ENCODE measurements at regions not wholly inside any gene's neighbourhood (a gene's known extent, or its start where the extent isn't known, plus 50 kb on each side); places are given as distances from the start of the nearest gene placed in this dataset.

DNA sequence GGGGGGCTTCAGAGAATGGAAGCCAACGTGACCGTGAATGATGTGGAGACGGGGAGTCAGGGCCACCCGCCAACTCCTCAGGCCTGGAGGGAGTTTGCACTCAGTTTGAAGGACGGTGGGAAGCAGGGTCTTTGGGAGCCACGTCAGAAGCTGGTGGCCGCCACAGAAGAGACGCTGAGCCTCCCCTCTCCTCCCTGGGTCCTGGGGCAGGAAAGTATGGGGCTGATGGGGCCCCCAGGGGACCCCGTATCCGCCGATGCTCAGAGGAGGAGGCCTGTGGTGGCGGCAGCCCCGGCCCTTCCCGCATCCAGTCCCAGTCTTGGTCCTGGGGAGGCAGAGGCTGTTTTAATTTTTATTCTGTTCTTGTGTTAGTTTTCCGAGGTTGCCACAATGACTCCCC lies 188.6 kb upstream of the C1orf174 start:
- DNase-seq = no peak

DNA sequence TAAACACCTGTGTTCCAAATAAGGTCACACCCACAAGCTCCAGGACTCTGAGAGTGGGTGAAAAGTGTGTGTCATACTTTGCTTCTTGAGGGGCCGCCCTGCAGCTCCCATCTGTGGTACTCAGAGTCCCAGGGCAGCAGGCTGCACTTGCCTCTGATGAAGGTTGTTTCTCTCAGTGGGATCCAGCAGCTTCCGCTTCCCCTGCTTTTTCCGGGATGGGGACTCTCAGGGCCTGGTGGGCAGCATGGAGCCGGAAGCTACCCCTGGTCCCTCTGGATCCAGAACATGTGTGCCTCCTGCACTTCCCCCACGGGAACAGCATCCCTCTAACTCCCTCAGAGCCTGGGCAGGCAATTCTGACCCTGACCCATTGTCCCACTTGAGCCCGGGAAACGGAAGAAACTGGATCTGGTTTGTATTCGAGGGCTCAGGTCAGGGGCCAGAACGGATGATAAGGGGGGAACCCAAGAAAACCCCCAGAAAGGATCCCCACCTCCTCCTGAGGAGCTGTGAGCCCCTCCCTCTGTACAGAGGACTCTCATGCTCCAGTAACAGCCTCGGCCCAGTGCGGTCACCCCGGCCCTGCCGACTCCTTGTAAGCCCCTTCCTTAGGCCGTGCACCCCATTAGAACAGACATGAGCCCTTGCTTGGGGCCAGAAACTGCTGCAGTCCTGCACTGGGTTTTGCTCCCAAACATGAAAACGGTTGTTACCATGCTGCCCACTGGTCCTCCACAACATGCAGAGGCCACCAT lies 189.5 kb upstream of the C1orf174 start:
- DNase-seq = no peak

DNA sequence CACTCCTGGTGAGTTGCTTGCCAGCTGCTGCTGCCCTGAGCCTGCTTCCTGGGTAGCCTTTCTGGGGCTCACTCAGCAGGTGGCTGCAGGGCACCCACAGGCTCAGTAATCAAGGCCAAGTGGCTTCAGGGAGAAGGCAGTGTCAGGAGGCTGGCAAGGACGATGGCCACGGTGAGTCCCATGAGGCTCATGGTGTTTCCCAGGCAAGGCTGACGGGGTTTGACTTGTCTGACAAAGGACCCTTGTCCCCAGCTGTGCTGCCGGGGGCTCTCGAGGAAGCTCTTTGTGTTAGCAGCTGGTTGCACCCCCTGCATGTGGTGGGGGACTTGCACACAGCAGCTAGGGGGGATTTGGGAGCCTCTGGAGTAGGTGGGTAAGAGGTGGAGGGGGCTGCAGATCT lies 190.5 kb upstream of the C1orf174 start:
- no peak for DNase-seq

DNA sequence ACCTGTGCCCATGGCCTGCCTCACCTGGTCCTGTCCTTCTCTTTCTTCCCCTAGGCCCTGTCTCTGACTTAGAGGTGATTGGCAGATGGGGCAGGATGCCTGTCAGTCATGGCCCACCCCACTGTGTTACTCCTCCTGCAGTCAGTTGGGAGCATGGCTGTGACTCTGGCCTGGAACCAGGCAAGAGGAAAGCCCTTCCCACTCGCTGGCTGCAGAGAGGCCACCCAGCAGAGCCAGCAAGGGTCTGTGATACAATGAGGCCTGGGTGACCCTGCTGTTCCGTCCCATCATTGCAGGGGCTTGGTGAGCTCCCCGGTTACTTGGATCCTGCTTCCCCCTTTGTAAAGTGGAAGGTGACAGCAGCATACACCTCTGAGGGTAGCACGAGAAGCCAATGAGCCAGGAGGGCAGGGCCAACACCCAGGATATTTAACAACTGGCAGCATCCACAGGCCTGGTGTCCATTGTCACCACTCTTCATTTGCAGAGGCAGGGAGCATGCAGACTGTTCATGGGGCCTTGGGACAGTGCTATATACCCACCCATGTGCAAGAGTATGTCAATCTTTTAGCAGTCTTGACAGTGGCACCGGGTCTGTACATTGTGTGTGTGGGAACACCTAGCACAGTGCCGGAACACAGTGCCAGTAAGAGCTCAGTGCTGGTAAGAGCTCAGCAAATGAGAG lies 191.0 kb upstream of the C1orf174 start:
- no peak for DNase-seq

DNA sequence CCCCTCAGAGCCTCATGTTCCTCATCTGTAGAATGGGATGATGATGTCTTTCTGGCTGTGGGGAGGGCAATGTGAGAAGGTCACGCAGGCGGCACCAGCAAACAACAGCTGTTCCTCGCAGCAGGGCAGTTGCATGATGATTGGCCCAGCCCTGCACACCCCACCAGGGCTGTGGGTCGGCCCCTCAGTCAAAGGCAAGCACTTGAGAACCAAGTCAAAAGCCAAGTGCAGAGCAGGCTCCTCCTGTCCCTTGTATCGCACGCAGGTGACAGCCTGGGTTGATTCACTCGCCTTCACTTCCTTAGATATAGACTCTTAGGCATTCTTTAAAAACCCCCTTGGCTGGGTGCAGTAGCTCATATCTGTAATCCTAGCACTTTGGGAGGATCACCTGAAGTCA lies 191.9 kb upstream of the C1orf174 start:
- no peak for DNase-seq

DNA sequence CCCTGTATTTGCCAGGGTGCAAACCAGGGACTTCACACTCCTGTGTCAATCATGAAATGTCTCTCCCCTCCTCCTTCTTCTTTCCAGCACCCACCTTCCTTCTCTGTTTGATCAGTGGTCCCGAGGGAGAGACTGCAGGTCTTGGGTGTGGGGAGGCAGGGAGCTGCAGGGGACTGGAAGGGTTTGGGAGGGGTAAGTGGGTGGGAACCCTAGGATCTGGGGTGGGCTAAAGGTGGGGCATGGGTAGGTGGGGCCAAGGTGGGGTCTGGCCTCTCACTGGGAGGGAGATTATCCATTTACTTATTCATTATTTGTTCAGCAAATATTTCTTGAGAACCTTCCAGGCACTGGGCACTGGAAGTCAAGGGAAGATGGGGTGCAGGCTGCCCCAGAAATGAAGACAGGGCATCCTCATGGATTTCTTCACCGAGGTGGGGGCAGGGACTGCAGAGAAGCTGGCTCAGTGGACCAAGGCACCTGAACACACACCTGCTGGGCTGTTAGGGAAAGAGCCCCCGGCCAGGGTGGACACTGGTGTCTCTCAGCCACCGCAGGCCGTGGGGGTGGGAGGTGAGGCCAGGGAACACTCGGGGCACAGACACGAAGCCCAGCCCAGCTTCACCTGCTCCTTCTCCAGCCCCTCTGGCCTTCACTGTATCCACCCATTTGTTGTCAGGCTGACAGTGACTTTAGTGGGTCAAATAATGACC lies 193.9 kb upstream of the C1orf174 start:
- DNase-seq = no peak

DNA sequence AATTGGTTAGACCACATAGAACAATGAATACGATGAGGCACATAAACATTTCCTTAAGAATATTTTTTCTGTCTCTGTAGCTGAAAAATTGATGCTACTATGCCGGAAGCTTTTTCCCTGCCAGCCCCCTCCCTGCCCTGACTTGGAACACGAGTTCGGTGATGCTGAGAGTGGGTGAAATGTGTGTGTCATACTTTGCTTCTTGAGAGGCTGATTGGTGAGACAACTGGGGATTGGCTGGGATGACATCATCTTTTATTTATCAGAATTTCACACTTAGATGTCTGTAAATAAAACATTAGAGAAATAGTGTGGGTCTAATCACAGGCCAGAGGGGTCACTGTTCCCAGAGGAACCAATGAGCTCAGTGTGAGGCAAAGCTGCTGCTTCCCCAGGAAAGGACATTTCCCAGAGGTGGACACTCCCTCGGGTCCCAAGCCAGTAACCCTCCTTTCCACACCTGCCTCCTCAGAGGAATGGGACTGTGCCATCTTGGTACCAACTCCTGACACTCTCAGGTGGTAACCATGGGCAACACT lies 195.4 kb upstream of the C1orf174 start:
- no peak for DNase-seq

DNA sequence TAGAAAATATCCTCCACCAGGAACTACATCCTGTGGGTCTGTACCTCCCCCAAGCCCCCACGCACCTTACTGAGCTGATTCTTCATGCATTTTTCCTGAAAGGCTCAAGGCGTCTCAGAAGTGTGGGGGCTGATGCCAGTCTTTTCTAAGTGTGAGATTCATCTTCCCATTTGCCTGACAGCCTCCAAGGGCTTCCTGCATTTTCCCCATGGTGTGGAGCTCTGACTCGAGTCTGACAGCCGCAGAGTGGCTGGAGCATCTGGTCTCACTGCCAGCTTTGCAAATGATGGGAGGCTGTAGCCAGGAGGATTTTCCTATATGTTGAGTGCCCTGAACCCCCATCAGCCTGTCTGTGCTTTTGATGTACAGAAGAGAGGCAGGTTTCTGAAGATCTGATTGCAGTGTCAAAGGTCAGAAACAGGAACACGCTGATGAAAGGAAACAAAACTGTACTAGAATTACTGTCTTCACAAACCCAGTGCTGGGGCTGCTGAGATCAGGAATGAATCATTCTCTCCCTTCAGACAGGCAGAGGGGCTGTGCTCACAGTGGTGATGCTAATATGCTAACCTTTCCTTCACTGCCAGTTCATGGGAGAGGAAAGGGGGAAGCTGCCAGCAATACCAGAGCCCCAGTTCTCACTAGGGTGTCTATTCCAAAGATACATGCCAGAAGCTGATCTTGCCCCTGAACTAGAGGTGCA lies 201.5 kb upstream of the C1orf174 start:
- no peak for DNase-seq

DNA sequence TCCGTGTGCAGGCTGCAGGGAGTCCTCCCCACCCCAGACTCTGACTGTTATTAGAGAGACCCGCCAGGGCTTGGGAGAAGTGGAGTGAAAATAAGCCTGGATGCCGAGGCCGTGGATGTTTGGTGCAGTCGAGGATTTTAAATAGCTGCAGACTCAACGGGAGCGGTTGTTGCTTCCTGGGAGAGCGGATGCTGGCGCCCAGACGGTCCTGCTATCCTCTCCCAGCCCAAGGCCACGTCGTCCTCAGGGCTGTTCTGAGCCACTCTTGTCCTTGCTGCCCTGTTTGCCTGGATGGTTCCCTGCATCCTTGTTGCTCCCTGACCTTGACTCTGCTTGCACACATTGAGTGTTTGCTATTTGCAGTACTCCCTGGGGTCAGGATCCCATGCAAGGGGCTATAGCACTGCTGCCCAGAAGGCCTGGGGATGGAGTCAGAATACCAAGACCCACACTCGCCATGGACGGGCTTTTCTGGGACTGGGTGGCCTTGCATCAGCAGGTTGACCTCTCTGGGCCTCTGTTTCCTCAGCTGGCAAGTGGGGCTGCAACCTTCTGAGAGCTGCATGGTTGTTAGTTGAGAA lies 205.3 kb upstream of the C1orf174 start:
- DNase-seq = no peak

DNA sequence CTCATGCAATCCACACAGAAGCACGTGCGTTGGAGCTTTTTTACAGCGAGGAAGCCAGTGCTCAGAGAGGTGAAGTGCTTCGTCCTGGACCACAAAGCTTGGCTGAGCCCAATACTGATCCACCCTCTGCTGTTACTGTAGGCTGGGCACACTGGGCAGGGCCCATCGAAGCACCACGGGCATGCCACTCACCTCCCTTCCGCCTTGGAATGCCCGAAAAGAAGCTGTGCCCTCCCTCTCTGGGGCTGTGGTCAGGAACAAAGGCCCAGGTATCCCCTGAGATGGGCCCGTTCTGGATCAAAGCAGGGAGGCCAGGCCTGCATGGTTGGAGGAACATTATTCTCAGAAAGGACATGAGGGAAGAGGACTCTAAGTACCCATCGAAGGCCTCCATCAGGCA lies 206.7 kb upstream of the C1orf174 start:
- DNase-seq = no peak

DNA sequence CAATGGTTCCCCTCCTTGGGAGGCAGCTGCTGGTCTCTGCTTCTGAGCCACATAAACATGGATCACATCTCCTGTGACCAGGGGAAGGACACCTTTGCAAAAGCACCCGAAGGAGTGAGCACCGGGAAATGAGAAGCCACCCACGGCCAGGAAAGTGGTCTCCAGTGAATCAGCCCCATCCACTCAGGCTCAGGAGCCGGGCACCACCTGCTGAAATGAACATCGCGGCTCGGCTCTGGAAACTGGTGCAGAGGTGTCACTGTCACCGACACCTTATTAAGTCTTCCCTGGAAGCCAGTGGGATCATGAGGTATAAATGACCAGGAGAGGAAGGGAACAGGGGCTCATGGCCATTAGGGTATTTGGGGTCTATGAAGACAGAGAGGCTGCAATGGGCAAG lies 207.2 kb upstream of the C1orf174 start:
- no peak for DNase-seq

DNA sequence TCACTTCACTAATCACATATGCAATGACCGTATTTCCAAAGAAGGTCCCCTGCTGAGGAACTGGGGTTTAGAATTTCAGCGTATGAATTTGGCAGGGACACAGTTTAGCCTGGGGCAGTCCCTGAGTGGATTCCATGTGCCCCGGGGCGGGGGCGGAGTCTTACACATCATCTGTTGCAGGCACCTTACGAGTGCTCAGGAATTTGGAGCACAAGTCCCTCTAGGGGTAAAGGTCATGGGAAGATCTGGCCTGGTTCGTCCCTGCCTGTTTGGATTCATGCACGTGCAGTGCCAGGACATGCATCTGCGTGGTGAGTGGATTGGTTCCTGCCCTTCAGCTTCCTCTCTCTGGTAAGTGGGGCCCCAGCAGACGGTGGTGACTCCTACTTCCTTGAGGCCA lies 208.3 kb upstream of the C1orf174 start:
- peak; percentile 17 for DNase-seq

DNA sequence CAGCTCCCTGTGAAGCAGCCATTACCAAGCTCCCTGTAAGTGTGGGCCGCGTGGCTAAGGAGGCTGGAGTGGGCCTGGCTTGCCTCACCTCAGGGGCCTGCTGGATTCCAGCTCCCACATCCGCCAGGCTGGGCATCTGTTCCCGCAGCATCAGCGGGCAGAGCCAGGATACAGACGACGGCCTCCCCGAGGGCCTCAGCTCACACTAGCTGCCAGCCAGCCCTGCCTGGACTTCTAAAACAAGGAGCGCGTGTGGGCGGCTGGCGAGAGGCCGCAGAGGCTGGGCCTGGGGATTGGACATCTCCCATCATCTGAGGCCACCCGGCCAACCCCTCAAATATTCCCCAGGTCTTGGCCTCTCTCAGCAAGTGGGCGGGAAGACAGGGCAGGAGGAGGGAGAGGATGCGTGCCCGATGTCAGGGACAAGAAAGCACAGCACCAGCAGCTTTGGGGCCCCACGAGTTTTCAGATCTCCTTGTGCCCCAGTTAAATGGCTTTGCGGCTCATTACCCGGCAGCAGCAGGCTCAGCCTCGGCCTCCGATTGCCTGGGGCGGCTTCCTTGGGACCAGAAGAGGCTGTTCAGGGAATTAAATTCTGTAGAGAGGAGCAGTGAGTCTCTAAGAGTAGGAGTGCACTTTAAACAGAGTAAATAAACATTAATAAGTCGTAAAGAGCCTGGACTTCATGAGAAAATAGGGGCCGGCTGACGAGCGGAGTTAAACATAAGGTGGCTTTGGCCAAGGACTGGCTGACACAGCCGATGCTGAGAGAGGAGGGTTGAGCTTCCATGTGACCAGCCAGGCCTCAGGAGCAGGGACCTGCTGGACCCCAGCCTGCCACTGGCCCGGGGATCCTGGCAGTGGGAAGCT lies 208.9 kb upstream of the C1orf174 start:
- peak; percentile 34 for DNase-seq

DNA sequence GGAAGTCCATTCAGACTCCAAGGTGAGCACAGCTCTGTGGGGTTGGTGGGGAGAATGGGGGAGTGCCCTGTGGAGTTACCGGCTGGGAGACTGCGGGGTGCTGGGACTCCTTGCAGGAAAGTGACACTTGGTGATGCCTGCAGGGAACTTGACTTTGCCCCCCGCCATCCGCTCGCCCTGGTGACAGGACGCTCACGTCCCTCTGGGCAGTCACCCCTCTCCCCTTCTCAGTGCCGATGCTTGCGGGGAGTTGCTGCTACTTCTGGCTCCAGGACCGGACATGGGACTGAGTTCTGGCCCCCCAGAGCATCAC lies 209.5 kb upstream of the C1orf174 start:
- no peak for DNase-seq

DNA sequence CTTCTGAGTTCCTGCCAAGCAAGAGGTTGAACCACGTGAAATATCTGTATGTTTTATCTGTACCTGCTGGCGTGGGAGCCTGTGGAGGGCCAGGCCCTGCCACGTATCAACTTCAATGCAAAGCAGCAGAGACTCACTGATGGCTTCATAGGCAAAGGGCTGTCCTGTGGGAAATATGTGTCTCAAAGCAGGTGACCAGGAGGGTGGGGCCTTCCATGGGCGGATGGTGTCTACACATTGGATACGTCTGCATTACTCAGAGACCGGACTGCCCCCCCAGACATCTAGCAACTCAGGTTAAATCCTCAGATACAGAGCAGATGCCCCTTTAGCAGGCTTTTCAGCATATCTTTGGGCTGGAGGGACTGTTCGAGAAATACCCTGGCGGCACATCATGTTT lies 210.8 kb upstream of the C1orf174 start:
- no peak for DNase-seq

DNA sequence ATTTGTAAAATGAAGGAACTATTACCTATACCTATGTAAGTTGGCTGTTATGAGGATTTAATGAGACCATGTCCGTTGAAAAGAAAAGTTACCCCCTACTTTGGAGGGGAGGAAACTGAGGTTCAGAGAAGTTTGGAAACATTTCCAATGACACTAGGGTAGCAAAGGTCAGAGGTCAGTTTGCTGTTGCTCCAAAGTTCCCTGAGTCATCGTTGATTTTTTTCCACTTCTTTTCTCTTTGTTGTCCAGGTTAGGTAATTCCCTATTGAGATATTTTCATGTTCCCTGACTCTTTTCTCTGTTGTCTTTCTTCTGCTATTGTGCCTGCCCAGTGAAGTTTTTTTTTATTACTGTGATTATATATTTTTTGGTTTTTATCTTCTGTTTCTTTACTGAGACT lies 213.8 kb upstream of the C1orf174 start:
- no peak for DNase-seq

DNA sequence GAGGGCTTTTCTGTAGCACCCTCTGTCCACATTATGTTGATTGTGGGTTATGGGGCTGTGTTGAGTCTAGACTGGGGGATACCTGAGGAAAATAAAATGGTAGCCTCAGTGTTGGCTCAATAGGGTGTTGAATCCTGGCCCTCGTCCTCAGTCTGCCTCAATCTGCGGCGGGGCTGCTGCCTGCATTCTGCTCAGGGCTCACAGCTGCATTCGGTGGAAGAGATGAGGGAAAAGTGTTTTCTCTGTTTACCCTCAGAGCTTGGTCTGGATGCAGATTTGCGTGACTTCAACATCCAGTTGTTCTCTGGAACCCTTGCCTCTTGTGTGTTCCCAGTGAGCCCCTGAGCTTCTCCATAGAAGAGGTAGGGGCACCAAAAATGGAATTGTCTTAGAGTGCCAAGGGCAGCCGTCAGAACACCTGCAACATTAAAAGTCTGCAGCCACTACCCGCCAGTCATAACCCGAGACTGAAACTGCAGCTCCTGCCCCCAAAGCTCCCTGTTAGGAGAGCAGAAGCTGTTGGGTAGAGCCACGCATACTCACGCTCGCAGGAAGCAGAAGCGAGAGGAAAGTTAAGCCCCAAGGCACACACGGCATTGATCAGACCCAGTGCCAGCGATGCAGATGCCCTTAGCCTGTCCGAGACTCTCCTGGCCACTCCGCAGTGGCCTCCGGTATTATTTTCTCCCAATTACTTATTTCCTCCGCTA lies 215.3 kb upstream of the C1orf174 start:
- no peak for DNase-seq

DNA sequence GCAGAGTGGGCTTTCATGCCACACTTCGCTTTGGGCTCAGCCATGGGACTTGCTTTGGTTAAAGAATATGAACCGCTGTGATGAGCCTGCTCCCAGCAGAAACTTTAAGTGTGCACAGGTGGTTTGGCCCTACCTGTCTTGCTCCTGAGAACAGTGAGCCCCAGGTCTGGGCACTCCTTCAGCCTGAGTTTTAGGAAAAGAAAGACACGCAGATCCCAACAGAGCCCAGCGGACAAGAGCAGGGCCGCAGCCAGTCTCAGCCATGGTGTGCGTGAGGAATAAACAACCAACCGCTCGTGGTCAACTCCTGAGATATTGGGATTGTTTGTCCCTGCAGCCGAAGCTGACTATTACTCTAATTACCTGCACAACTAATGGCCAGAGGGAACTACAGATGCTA lies 217.1 kb upstream of the C1orf174 start:
- DNase-seq = no peak

DNA sequence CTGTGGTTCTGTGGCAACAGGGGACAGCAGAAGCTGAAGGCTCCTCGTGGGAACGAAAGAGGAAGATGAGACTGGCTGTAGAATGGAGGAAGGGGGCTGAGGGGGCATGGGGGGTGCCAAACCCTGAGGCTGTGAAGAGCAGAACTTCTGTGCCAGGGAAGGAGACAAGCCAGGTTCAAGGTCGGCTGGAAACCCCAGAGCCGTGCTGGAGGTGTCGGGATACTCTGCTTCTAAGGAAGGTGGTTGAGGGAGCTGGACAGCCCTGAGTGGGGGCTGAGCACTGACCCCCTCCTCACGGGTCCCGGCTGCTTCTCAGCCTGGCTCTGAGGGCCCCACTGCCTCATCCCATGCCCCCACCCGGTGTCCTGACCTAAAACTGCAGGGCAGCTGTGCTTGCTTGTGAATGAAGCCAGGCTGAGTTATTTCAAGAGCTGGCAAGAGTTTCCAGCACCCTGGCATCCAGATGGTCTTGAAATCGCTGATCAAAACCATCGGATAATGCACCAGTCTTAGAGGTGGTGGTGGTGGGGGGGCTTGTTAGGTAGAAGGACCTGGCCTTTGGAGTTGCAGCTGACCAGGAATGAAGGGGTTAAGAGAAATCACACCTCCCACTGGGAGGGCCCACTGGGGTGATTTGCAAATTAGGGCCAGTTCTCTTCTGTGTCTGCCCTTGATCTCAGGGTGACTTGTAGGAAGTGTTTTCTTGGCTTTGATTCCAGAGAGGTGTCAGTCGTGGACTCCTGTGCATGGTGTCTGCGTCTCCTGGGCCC lies 218.9 kb upstream of the C1orf174 start:
- no peak for DNase-seq
